ENCODE measurements at regions not wholly inside any gene's neighbourhood (a gene's known extent, or its start where the extent isn't known, plus 50 kb on each side); places are given as distances from the start of the nearest gene placed in this dataset.

DNA sequence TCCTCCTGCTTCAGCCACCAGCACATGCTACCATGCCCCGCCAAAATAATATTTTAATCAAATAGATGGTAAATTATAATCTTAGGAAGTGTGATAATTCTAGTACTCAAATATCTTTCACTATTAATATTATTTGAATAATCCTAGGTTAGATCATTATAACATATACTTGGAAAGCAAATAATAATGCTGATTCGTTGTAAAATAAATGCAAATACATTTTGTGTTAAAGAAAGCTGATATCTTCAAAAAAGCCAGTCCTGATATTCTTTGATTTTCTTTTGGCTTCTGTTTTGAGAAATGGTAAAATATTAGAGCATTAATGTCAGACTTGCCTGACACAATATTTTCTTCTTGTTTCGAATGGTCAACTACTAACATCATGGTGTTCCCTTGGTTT, 116.3 kb upstream of the ADAMTS5 start:
- Histone ChIP-seq H3K4me2 (no peak overlapping the region), H3K36me3 (no peaks in the 10 kb centered on the region), H3K4me3 (no peak overlapping the region), H3K27me3 (no peaks in the 10 kb centered on the region), H3K9ac (no peak overlapping the region), H3K4me1 (no peaks in the 10 kb centered on the region), H3K9me3 (no peaks in the 10 kb centered on the region), H3K27ac (no peak overlapping the region), H4K20me1 (no peaks in the 10 kb centered on the region)
- TF ChIP-seq Cebpa-rat (IDR thresholded peaks at IDR 0.05), result no peak

DNA sequence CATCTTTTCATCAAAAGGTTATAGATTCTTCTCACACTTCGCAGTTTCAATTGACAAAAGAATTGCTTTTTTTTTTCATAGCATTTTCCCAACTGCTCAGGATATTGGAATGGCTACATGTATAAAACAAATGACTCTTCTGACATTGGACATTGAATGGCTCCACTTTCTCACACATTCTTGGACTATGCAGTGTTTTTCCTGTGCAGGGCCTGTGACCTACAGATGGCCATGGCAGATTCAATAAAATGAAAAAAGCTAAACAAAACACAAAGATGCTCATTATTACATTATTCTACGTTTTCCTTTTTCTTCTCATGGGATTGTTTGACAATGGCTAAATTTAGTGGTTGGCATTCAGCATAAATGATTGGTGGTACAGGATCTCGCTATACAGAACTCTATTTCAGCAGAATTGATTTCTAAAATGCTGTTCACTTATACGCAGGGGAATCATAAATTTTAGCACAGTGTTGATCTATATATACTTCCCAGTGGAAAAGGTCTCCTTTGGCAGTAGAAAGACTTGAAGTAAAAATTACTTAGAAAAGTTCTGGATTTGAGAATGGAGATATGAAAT, 115.6 kb upstream of the ADAMTS5 start:
- Histone ChIP-seq H3K9me3 (no peaks in the 10 kb centered on the region), H3K9ac (no peak overlapping the region), H3K4me3 (no peak overlapping the region), H3K27ac (no peak overlapping the region), H3K36me3 (no peaks in the 10 kb centered on the region), H3K27me3 (no peaks in the 10 kb centered on the region), H4K20me1 (no peaks in the 10 kb centered on the region), H3K4me1 (no peaks in the 10 kb centered on the region), H3K4me2 (no peak overlapping the region)
- TF ChIP-seq Cebpa-rat (IDR thresholded peaks at IDR 0.05), result no peak

GRCh38 chr21:27079636-27080240, 112.8 kb upstream of the ADAMTS5 start:
- H3K4me1 ChIP-seq, result no peaks in the 10 kb centered on the region
- no peaks in the 10 kb centered on the region for H4K20me1 ChIP-seq
- H3K9ac ChIP-seq, result no peak overlapping the region
- H3K27me3 ChIP-seq, result no peaks in the 10 kb centered on the region
- no peak for TF ChIP-seq Cebpa-rat (IDR thresholded peaks at IDR 0.05)
- no peak overlapping the region for H3K4me3 ChIP-seq
- no peak overlapping the region for H3K27ac ChIP-seq
- H3K36me3 ChIP-seq, result no peaks in the 10 kb centered on the region
- no peak overlapping the region for H3K4me2 ChIP-seq
- H3K9me3 ChIP-seq, result no peaks in the 10 kb centered on the region

- Histone ChIP-seq H3K4me1 (no peaks in the 10 kb centered on the region), H3K27me3 (no peaks in the 10 kb centered on the region), H3K4me3 (no peak overlapping the region), H3K9me3 (no peaks in the 10 kb centered on the region), H4K20me1 (no peaks in the 10 kb centered on the region), H3K27ac (no peak overlapping the region), H3K36me3 (no peaks in the 10 kb centered on the region), H3K9ac (no peak overlapping the region), H3K4me2 (no peak overlapping the region)
- TF ChIP-seq Cebpa-rat (IDR thresholded peaks at IDR 0.05), result no peak
These were observed 112.0 kb upstream of the ADAMTS5 start for GRCh38 chr21:27078915-27079314.

DNA sequence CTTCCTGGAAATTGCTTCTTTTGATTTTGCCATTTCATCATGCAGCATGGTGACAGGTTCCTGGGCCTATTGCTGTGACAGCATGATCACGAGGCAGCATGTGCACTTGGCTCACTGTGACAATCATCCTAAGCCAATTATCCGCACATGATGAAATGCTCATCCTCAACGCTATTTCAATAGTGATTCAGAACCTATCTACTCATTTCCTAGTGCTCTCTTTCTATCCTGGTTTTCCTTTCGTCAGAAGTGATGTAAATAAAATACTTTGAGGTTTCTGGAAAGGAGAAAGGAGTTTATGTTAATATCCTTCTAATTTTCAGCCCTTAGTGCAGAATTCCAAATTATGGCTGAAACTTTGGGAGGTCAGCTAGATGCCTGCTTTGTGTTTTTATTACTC, 110.6 kb upstream of the ADAMTS5 start:
- Histone ChIP-seq H3K27ac (no peak overlapping the region), H3K4me3 (no peak overlapping the region), H3K4me2 (no peak overlapping the region), H3K9ac (no peak overlapping the region), H3K36me3 (no peaks in the 10 kb centered on the region), H3K27me3 (no peaks in the 10 kb centered on the region), H4K20me1 (no peaks in the 10 kb centered on the region), H3K4me1 (no peaks in the 10 kb centered on the region), H3K9me3 (no peaks in the 10 kb centered on the region)
- no peak for TF ChIP-seq Cebpa-rat (IDR thresholded peaks at IDR 0.05)

- Histone ChIP-seq H3K4me1 (no peaks in the 10 kb centered on the region), H3K27me3 (no peaks in the 10 kb centered on the region), H4K20me1 (no peaks in the 10 kb centered on the region), H3K4me2 (no peak overlapping the region), H3K9me3 (no peaks in the 10 kb centered on the region), H3K4me3 (no peak overlapping the region), H3K36me3 (no peaks in the 10 kb centered on the region), H3K9ac (no peak overlapping the region), H3K27ac (no peak overlapping the region)
- TF ChIP-seq Cebpa-rat (IDR thresholded peaks at IDR 0.05), result no peak
These were observed 109.1 kb upstream of the ADAMTS5 start for GRCh38 chr21:27076025-27076424.

DNA sequence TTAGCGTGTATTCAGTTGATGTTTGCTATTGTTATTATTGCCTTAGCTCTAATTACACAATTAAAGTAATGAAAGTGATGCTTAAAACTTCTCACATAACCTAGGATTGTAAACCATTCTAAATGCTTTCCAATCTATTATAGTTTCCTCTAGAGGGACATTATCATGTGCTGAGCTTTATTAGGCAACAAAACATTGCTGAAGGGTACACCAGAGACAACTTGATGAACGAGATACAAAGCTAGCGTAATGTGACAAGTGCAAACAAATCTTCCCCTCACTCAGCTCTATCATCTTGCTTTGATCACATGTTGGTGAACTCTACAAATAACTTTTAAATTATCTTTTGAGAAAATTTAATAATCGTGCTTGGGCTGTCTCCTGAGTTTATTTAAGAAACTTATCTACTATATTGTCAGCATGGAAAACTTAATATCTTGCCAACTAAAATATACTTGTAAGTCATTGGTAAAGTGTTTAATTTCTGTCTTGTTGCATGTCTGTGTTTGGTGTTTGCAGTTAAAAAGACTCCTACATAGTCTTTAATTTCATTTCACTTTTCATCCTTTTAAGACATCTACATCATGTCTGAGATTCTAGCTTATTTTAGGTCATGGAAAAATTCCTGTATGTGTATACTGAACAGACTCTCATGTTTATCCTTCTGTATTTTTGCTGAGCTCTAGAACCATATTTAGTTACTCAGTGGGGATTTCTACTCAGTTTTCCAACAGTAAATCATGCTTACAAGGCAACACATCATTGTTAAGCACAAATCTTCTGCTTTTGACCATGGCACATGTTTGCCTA, 104.2 kb upstream of the ADAMTS5 start:
- no peaks in the 10 kb centered on the region for H3K4me1 ChIP-seq
- H3K9me3 ChIP-seq, result no peaks in the 10 kb centered on the region
- no peak overlapping the region for H3K9ac ChIP-seq
- no peaks in the 10 kb centered on the region for H4K20me1 ChIP-seq
- no peak overlapping the region for H3K27ac ChIP-seq
- no peak overlapping the region for H3K4me3 ChIP-seq
- TF ChIP-seq Cebpa-rat (IDR thresholded peaks at IDR 0.05), result no peak
- no peaks in the 10 kb centered on the region for H3K27me3 ChIP-seq
- H3K4me2 ChIP-seq, result no peak overlapping the region
- H3K36me3 ChIP-seq, result no peaks in the 10 kb centered on the region

- Histone ChIP-seq H3K9me3 (no peaks in the 10 kb centered on the region), H3K27ac (no peak overlapping the region), H3K4me3 (no peak overlapping the region)
These were observed 101.9 kb upstream of the ADAMTS5 start for GRCh38 chr21:27068811-27069210.

DNA sequence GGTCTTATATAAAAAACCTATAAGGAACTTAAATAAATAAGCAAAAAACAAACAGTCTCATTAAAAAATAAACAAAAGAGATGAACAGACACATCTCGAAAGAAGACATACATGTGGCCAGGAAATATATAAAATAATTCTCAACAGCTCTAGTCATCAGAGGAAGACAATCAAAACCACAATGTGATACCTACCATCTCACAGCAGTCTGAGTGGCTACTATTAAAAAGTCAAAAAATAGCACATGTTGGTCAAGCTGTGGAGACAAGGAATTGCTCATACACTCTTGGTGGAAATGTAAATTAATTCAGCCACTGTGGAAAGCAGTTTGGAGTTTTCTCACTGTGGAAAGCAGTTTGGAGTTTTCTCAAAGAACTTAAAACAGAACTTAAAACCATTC, 100.3 kb upstream of the ADAMTS5 start:
- H3K27me3 ChIP-seq, result no peaks in the 10 kb centered on the region
- no peaks in the 10 kb centered on the region for H4K20me1 ChIP-seq
- H3K4me3 ChIP-seq, result no peak overlapping the region
- H3K36me3 ChIP-seq, result no peaks in the 10 kb centered on the region
- H3K4me2 ChIP-seq, result no peak overlapping the region
- 0 out of 2 replicates have a peak, but pooled peaks cover 10% of the 10 kb centered on the region for H3K9me3 ChIP-seq
- no peaks in the 10 kb centered on the region for H3K4me1 ChIP-seq
- no peak overlapping the region for H3K27ac ChIP-seq
- no peak for TF ChIP-seq Cebpa-rat (IDR thresholded peaks at IDR 0.05)
- H3K9ac ChIP-seq, result no peak overlapping the region

More at GRCh38 chr21:27068811-27069210, 101.9 kb upstream of the ADAMTS5 start:
- no peak overlapping the region for H3K4me2 ChIP-seq
- no peaks in the 10 kb centered on the region for H4K20me1 ChIP-seq
- no peaks in the 10 kb centered on the region for H3K36me3 ChIP-seq
- H3K9ac ChIP-seq, result no peak overlapping the region
- no peak for TF ChIP-seq Cebpa-rat (IDR thresholded peaks at IDR 0.05)
- no peaks in the 10 kb centered on the region for H3K27me3 ChIP-seq
- H3K4me1 ChIP-seq, result no peaks in the 10 kb centered on the region

DNA sequence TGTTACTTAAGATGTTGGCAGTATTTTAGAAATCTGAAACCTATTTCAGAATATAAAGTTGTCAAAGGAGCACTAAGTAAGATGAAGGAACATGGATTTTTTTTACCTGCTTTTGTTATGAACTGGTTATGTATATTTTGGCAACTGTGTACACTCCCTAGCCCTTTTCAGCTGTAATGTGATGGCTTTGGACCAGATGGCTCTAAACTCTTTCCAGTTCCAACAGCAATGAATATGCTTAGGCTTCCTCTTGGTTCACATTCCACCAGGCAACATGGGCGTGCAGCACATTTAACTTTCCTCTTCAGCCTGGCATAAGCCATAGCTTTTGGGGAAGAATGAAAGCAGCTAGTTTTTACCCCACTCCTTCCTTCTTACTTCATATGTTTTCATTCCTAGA, 95.6 kb upstream of the ADAMTS5 start:
- TF ChIP-seq Cebpa-rat (IDR thresholded peaks at IDR 0.05), result no peak
- no peaks in the 10 kb centered on the region for H3K36me3 ChIP-seq
- 0 out of 2 replicates have a peak, but pooled peaks cover 10% of the 10 kb centered on the region for H3K9me3 ChIP-seq
- H3K4me1 ChIP-seq, result no peaks in the 10 kb centered on the region
- H3K27me3 ChIP-seq, result no peaks in the 10 kb centered on the region
- no peak overlapping the region for H3K27ac ChIP-seq
- no peak overlapping the region for H3K4me3 ChIP-seq
- no peaks in the 10 kb centered on the region for H4K20me1 ChIP-seq
- H3K9ac ChIP-seq, result no peak overlapping the region
- no peak overlapping the region for H3K4me2 ChIP-seq

Measured in BLaER1 (cell line).